Neural progenitor cell (in vitro differentiated cells): ENCODE measurements at regions not wholly inside any gene's neighbourhood (a gene's known extent, or its start where the extent isn't known, plus 50 kb on each side); places are given as distances from the start of the nearest gene placed in this dataset.

ENCODE experiments used
- DNase-seq: peaks from one replicate; pipeline ENCODE4 v3.0.0-alpha.2; 2016; ENCODE audit warnings: low spot score
- H2AFZ ChIP-seq: fragments of 200-600 bp; sonication (generic); replicated peaks from 2 replicates; pipeline ENCODE4 v1.6.1; 2016; ENCODE audit warnings: antibody characterized with exemption
- H3F3A ChIP-seq: fragments of 200-600 bp; sonication (generic); 2 replicates; pipeline ENCODE4 v1.6.1; 2016; ENCODE audit warnings: antibody characterized with exemption, low read depth
- H3K27ac ChIP-seq: fragments of 200-600 bp; sonication (generic); 2 replicates; pipeline ENCODE4 v1.5.1; 2016; ENCODE audit warnings: mild to moderate bottlenecking
- H3K27me3 ChIP-seq: fragments of 200-600 bp; sonication (generic); 2 replicates; pipeline ENCODE4 v1.6.1; 2016; ENCODE audit warnings: mild to moderate bottlenecking, moderate library complexity
- H3K36me3 ChIP-seq: fragments of 200-600 bp; sonication (generic); 2 replicates; pipeline ENCODE4 v1.5.1; 2016
- H3K4me1 ChIP-seq: fragments of 200-600 bp; sonication (generic); 2 replicates; pipeline ENCODE4 v1.6.1; 2016; ENCODE audit warnings: mixed run types
- H3K4me2 ChIP-seq: fragments of 200-600 bp; sonication (generic); 2 replicates; pipeline ENCODE4 v1.6.1; 2016
- H3K4me3 ChIP-seq: fragments of 200-600 bp; sonication (generic); 2 replicates; pipeline ENCODE4 v1.5.1; 2016
- H3K79me2 ChIP-seq: fragments of 200-600 bp; sonication (generic); 2 replicates; pipeline ENCODE4 v1.6.1; 2016; ENCODE audit warnings: low read depth
- H3K9ac ChIP-seq: fragments of 200-600 bp; sonication (generic); 2 replicates; pipeline ENCODE4 v1.6.1; 2016
- H3K9me3 ChIP-seq: fragments of 200-600 bp; sonication (generic); 2 replicates; pipeline ENCODE4 v1.5.1; 2016; ENCODE audit warnings: low read depth
- H4K20me1 ChIP-seq: fragments of 200-600 bp; sonication (generic); 2 replicates; pipeline ENCODE4 v1.6.1; 2016; ENCODE audit warnings: low read depth
- H3K27ac Mint-ChIP-seq: 3 replicates; pipeline ENCODE4 v1.8.0; 2021; ENCODE audit warnings: mixed read lengths
- H3K27me3 Mint-ChIP-seq: 2 replicates; pipeline ENCODE4 v1.8.0; 2022; ENCODE audit warnings: low read depth, mild to moderate bottlenecking, inconsistent platforms, moderate library complexity, mixed read lengths; ENCODE audit not compliant: insufficient read depth
- H3K36me3 Mint-ChIP-seq: 3 replicates; pipeline ENCODE4 v1.8.0; 2021; ENCODE audit warnings: mixed read lengths
- H3K4me1 Mint-ChIP-seq: 3 replicates; pipeline ENCODE4 v1.8.0; 2021; ENCODE audit warnings: mixed read lengths
- H3K4me3 Mint-ChIP-seq: 3 replicates; pipeline ENCODE4 v1.8.0; 2021; ENCODE audit warnings: mild to moderate bottlenecking, moderate library complexity, mixed read lengths
- H3K9me3 Mint-ChIP-seq: 3 replicates; pipeline ENCODE4 v1.8.0; 2020; ENCODE audit warnings: mixed read lengths
- CTCF ChIP-seq: fragments of 200-600 bp; sonication (generic); IDR thresholded peaks from 2 replicates; pipeline ENCODE4 v1.5.1; 2017; ENCODE audit warnings: antibody characterized with exemption, mild to moderate bottlenecking
- EZH2 ChIP-seq: fragments of 200-600 bp; sonication (generic); IDR thresholded peaks from 2 replicates; pipeline ENCODE4 v1.6.1; 2017; ENCODE audit warnings: antibody characterized with exemption, mild to moderate bottlenecking, moderate library complexity
- EZH2phosphoT487 ChIP-seq: fragments of 200-600 bp; sonication (generic); IDR thresholded peaks from 2 replicates; pipeline ENCODE4 v1.6.1; 2017; ENCODE audit warnings: antibody characterized with exemption

GRCh38 chr5:152844713-152845112 is 439.6 kb upstream of the NMUR2 start:
- TF ChIP-seq EZH2: no peak
- TF ChIP-seq CTCF: no peak
- TF ChIP-seq EZH2phosphoT487: no peak
- Mint-ChIP-seq H3K4me3 (no peak overlapping the region), H3K36me3 (no peaks in the 10 kb centered on the region), H3K9me3 (no peaks in the 10 kb centered on the region), H3K4me1 (no peaks in the 10 kb centered on the region), H3K27ac (no peak overlapping the region), H3K27me3 (no peaks in the 10 kb centered on the region)
- Histone ChIP-seq H3K27me3 (no peaks in the 10 kb centered on the region), H3K4me1 (peaks cover 10% of the 10 kb centered on the region), H3F3A (no peaks in the 10 kb centered on the region), H2AFZ (no peak overlapping the region), H3K4me3 (no peak overlapping the region), H4K20me1 (no peaks in the 10 kb centered on the region), H3K4me2 (no peak overlapping the region), H3K27ac (no peak overlapping the region), H3K79me2 (no peaks in the 10 kb centered on the region), H3K36me3 (no peaks in the 10 kb centered on the region), H3K9ac (no peak overlapping the region), H3K9me3 (no peaks in the 10 kb centered on the region)
- no peak for DNase-seq

GRCh38 chr5:152853361-152853760 is 448.3 kb upstream of the NMUR2 start:
- Mint-ChIP-seq H3K4me1 (no peaks in the 10 kb centered on the region), H3K9me3 (no peaks in the 10 kb centered on the region), H3K36me3 (no peaks in the 10 kb centered on the region), H3K27me3 (no peaks in the 10 kb centered on the region), H3K4me3 (no peak overlapping the region), H3K27ac (no peak overlapping the region)
- Histone ChIP-seq H3K9ac (no peak overlapping the region), H3K79me2 (no peaks in the 10 kb centered on the region), H3K4me2 (no peak overlapping the region), H3K9me3 (no peaks in the 10 kb centered on the region), H3K4me1 (no peaks in the 10 kb centered on the region), H3K4me3 (no peak overlapping the region), H3K27me3 (no peaks in the 10 kb centered on the region), H4K20me1 (no peaks in the 10 kb centered on the region), H3K27ac (no peak overlapping the region), H3F3A (no peaks in the 10 kb centered on the region), H2AFZ (no peak overlapping the region), H3K36me3 (no peaks in the 10 kb centered on the region)
- TF ChIP-seq EZH2 (no peak), EZH2phosphoT487 (no peak), CTCF (no peak)
- DNase-seq: no peak

GRCh38 chr5:152855441-152855840 is 450.4 kb upstream of the NMUR2 start:
- H3K27ac ChIP-seq: no peak overlapping the region
- no peak for TF ChIP-seq EZH2phosphoT487
- TF ChIP-seq EZH2: no peak
- TF ChIP-seq CTCF: no peak
- Mint-ChIP-seq H3K4me1 (no peaks in the 10 kb centered on the region), H3K27ac (no peak overlapping the region), H3K36me3 (no peaks in the 10 kb centered on the region), H3K27me3 (no peaks in the 10 kb centered on the region), H3K9me3 (no peaks in the 10 kb centered on the region), H3K4me3 (no peak overlapping the region)
- no peaks in the 10 kb centered on the region for H3K36me3 ChIP-seq
- H3K79me2 ChIP-seq: no peaks in the 10 kb centered on the region
- no peak overlapping the region for H3K9ac ChIP-seq
- H3K4me3 ChIP-seq: no peak overlapping the region
- DNase-seq: no peak
- H3K9me3 ChIP-seq: no peaks in the 10 kb centered on the region
- H3F3A ChIP-seq: no peaks in the 10 kb centered on the region
- H3K4me1 ChIP-seq: no peaks in the 10 kb centered on the region
- peak overlapping the region; percentile 21 for H2AFZ ChIP-seq
- H4K20me1 ChIP-seq: no peaks in the 10 kb centered on the region
- H3K4me2 ChIP-seq: no peak overlapping the region
- no peaks in the 10 kb centered on the region for H3K27me3 ChIP-seq

- TF ChIP-seq EZH2 (no peak), EZH2phosphoT487 (no peak), CTCF (no peak)
- Histone ChIP-seq H3K9me3 (no peaks in the 10 kb centered on the region), H3K27me3 (no peaks in the 10 kb centered on the region), H3K79me2 (no peaks in the 10 kb centered on the region), H3K27ac (no peak overlapping the region), H3K9ac (no peak overlapping the region), H3K36me3 (no peaks in the 10 kb centered on the region), H2AFZ (no peak overlapping the region), H3K4me1 (peaks cover 3% of the 10 kb centered on the region), H4K20me1 (no peaks in the 10 kb centered on the region), H3K4me2 (no peak overlapping the region), H3F3A (no peaks in the 10 kb centered on the region), H3K4me3 (no peak overlapping the region)
- Mint-ChIP-seq H3K27ac (no peak overlapping the region), H3K9me3 (no peaks in the 10 kb centered on the region), H3K4me3 (no peak overlapping the region), H3K36me3 (no peaks in the 10 kb centered on the region), H3K27me3 (no peaks in the 10 kb centered on the region), H3K4me1 (no peaks in the 10 kb centered on the region)
- DNase-seq: no peak
Measured at GRCh38 chr5:152861231-152861630, 456.2 kb upstream of the NMUR2 start.
